HL-60 (cell line): ENCODE measurements at regions not wholly inside any gene's neighbourhood (a gene's known extent, or its start where the extent isn't known, plus 50 kb on each side); places are given as distances from the start of the nearest gene placed in this dataset.

Experiments used
- DNase-seq, 2 experiments: peaks; one replicate each; pipeline ENCODE4 v3.0.0-alpha.2; 2010 to 2020; ENCODE audit warnings: low read depth in 1 of 2, low spot score in 1 of 2
- H3K27ac ChIP-seq: fragments of 250-450 bp; sonication (Bioruptor Pico); replicated peaks from 2 replicates; pipeline ENCODE4 v1.5.1; 2020; ENCODE audit warnings: mild to moderate bottlenecking, moderate library complexity
- H3K27me3 ChIP-seq: fragments of 250-450 bp; sonication (Bioruptor Pico); 2 replicates; pipeline ENCODE4 v1.5.1; 2021; ENCODE audit warnings: mild to moderate bottlenecking, moderate library complexity; ENCODE audit not compliant: insufficient read depth, poor library complexity, severe bottlenecking
- H3K4me3 ChIP-seq: replicated peaks from 2 replicates; pipeline ENCODE4 v1.5.1; 2011; ENCODE audit warnings: mild to moderate bottlenecking, control low read depth, low read length; ENCODE audit not compliant: insufficient read depth
- GABPA ChIP-seq: IDR thresholded peaks from 2 replicates; pipeline ENCODE4 v1.6.1; 2012; ENCODE audit warnings: low read depth
- POLR2AphosphoS5 ChIP-seq: IDR thresholded peaks from 2 replicates; pipeline ENCODE4 v1.6.1; 2012; ENCODE audit warnings: low read depth
- REST ChIP-seq: IDR thresholded peaks from 2 replicates; pipeline ENCODE4 v1.6.1; 2012; ENCODE audit warnings: low read depth; ENCODE audit not compliant: insufficient replicate concordance
- SPI1 ChIP-seq: IDR thresholded peaks from 2 replicates; pipeline ENCODE4 v1.6.1; 2012; ENCODE audit warnings: low read depth, mild to moderate bottlenecking, borderline replicate concordance
- TF ChIP-seq, protein P1 (sequence below): IDR thresholded peaks from one replicate; pipeline ENCODE4 v1.5.1; 2011; ENCODE audit warnings: low read length, control low read depth, inconsistent platforms; ENCODE audit not compliant: insufficient read depth

- no peak for DNase-seq
- no peak overlapping the region for H3K27ac ChIP-seq
- TF ChIP-seq REST = no peak
- TF ChIP-seq SPI1 = no peak
- TF ChIP-seq POLR2AphosphoS5 = no peak
- TF ChIP-seq, protein P1, sequence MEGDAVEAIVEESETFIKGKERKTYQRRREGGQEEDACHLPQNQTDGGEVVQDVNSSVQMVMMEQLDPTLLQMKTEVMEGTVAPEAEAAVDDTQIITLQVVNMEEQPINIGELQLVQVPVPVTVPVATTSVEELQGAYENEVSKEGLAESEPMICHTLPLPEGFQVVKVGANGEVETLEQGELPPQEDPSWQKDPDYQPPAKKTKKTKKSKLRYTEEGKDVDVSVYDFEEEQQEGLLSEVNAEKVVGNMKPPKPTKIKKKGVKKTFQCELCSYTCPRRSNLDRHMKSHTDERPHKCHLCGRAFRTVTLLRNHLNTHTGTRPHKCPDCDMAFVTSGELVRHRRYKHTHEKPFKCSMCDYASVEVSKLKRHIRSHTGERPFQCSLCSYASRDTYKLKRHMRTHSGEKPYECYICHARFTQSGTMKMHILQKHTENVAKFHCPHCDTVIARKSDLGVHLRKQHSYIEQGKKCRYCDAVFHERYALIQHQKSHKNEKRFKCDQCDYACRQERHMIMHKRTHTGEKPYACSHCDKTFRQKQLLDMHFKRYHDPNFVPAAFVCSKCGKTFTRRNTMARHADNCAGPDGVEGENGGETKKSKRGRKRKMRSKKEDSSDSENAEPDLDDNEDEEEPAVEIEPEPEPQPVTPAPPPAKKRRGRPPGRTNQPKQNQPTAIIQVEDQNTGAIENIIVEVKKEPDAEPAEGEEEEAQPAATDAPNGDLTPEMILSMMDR = no peak
- TF ChIP-seq GABPA = no peak
- H3K27me3 ChIP-seq = no peaks in the 10 kb centered on the region
- H3K4me3 ChIP-seq = no peak overlapping the region
Observed at GRCh38 chr2:204289066-204289465, 256.2 kb upstream of the PARD3B start.

DNA sequence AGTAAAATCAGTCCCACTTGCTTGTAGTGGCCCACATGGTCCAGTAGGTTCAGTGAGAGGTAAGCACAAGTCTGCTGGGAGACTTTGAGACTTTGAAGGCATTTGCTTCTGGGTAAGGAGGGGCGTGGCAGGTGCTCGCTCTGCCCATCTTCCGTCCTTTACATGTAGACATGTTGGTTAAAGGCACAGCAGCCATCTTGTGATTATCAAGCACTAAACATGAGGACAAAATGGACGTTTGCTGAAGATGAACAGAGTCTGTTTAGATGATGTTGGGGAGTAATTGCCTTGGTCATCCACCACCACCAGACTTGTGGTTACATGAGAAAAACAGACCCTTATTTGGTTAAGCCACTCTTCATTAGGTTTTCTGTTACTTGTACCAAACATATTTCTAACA, 252.8 kb upstream of the PARD3B start:
- TF ChIP-seq, protein P1 = no peak
- no peak for TF ChIP-seq SPI1
- no peak for TF ChIP-seq POLR2AphosphoS5
- TF ChIP-seq REST = no peak
- no peak for TF ChIP-seq GABPA
- Histone ChIP-seq H3K4me3 (no peak overlapping the region), H3K27ac (no peak overlapping the region), H3K27me3 (no peaks in the 10 kb centered on the region)
- no peak for DNase-seq

DNA sequence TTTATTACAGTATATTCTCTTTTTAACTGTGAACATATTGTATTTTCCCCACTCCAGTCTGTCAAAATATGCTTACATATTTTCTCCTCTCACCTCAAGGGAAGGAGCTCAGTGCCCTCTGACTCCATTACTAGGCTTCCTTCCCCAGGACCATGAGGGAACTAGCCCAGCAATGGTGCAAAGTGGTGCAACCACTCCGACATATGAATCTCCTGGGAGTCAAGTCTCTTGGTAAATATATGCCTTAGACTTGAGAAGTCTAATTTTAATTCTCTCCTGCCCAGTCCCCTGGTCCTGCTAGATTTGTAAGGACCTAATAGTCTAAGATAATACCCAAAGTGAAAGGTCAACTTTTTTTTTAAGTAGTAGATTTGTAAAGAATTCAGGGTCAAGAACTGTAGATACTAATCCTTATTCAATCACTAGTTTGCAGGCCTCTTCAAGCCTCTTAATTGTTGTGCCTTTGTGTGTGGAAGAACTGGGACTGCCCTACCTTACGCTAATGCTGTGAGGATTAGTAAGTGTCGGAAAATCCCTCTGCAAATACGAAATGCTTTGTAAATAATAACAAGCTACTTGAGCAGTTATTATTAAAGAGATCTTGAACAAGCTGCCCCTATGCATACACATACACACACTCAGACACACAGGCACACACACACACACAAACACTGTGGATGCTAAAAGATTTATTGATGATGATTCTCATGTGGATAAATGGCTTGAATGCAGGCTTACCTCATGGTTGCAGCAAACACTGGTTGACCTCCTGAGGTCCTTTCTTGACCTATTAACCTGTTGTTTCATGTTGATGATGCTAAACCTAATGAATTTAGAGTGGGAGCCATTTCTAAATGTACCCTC, 251.2 kb upstream of the PARD3B start:
- TF ChIP-seq POLR2AphosphoS5 = no peak
- no peak for TF ChIP-seq GABPA
- no peak for TF ChIP-seq SPI1
- TF ChIP-seq, protein P1 = no peak
- no peak for TF ChIP-seq REST
- no peak for DNase-seq
- Histone ChIP-seq H3K27me3 (no peaks in the 10 kb centered on the region), H3K4me3 (no peak overlapping the region), H3K27ac (no peak overlapping the region)
